T-helper 1 cell treated with Interleukin-12 subunit alpha and Interleukin-12 subunit beta and Interleukin-4 antibody, amounts not matched to agents 30 μg/mL and 1 μg/mL, for 36 hours (primary cell): ENCODE measurements at regions not wholly inside any gene's neighbourhood (a gene's known extent, or its start where the extent isn't known, plus 50 kb on each side); places are given as distances from the start of the nearest gene placed in this dataset.
"Not testable (repeated sequence)": the region's sequence is repeated elsewhere in the genome, so short reads cannot be mapped to it uniquely, and the experiment has no call there.

ENCODE experiments used
- H3K27ac Mint-ChIP-seq: one replicate; pipeline ENCODE4 v1.8.0; 2021; ENCODE audit warnings: mild to moderate bottlenecking, mixed read lengths
- H3K27me3 Mint-ChIP-seq: one replicate; pipeline ENCODE4 v1.8.0; 2021; ENCODE audit warnings: low read depth, mixed read lengths
- H3K36me3 Mint-ChIP-seq: one replicate; pipeline ENCODE4 v1.8.0; 2021; ENCODE audit warnings: low read depth, mixed read lengths
- H3K4me1 Mint-ChIP-seq: one replicate; pipeline ENCODE4 v1.8.0; 2021; ENCODE audit warnings: low read depth, mixed read lengths
- H3K4me3 Mint-ChIP-seq: one replicate; pipeline ENCODE4 v1.8.0; 2021; ENCODE audit warnings: mild to moderate bottlenecking, moderate library complexity, mixed read lengths
- H3K9me3 Mint-ChIP-seq: one replicate; pipeline ENCODE4 v1.8.0; 2021; ENCODE audit warnings: mixed read lengths

- H3K4me3 Mint-ChIP-seq: no peak overlapping the region
- no peaks in the 10 kb centered on the region for H3K27me3 Mint-ChIP-seq
- no peaks in the 10 kb centered on the region for H3K36me3 Mint-ChIP-seq
- H3K9me3 Mint-ChIP-seq: peaks cover 12% of the 10 kb centered on the region
- H3K4me1 Mint-ChIP-seq: no peaks in the 10 kb centered on the region
- no peak overlapping the region for H3K27ac Mint-ChIP-seq
Observed at GRCh38 chr12:56872366-56872765, 61.8 kb downstream of the SDR9C7 start.

GRCh38 chr12:56867216-56867615 is 67.0 kb downstream of the SDR9C7 start:
- Mint-ChIP-seq H3K36me3 (peaks cover 6% of the 10 kb centered on the region), H3K27ac (no peak overlapping the region), H3K4me1 (no peaks in the 10 kb centered on the region), H3K4me3 (no peak overlapping the region), H3K27me3 (no peaks in the 10 kb centered on the region), H3K9me3 (peaks cover 51% of the 10 kb centered on the region)

- H3K36me3 Mint-ChIP-seq: peaks cover 6% of the 10 kb centered on the region
- H3K4me3 Mint-ChIP-seq: no peak overlapping the region
- no peaks in the 10 kb centered on the region for H3K27me3 Mint-ChIP-seq
- H3K9me3 Mint-ChIP-seq: peaks cover 56% of the 10 kb centered on the region
- H3K4me1 Mint-ChIP-seq: no peaks in the 10 kb centered on the region
- H3K27ac Mint-ChIP-seq: no peak overlapping the region
Observed at GRCh38 chr12:56866493-56866892, 67.7 kb downstream of the SDR9C7 start.

GRCh38 chr12:56864318-56864717 is 69.9 kb downstream of the SDR9C7 start:
- no peaks in the 10 kb centered on the region for H3K27me3 Mint-ChIP-seq
- H3K4me1 Mint-ChIP-seq: no peaks in the 10 kb centered on the region
- H3K36me3 Mint-ChIP-seq: peaks cover 6% of the 10 kb centered on the region
- no peak overlapping the region for H3K4me3 Mint-ChIP-seq
- peaks cover 59% of the 10 kb centered on the region for H3K9me3 Mint-ChIP-seq
- H3K27ac Mint-ChIP-seq: no peak overlapping the region

GRCh38 chr12:56863789-56864188 is 70.4 kb downstream of the SDR9C7 start:
- Mint-ChIP-seq H3K9me3 (peaks cover 56% of the 10 kb centered on the region), H3K4me1 (no peaks in the 10 kb centered on the region), H3K27ac (no peak overlapping the region), H3K4me3 (no peak overlapping the region), H3K27me3 (no peaks in the 10 kb centered on the region), H3K36me3 (peaks cover 6% of the 10 kb centered on the region)

- Mint-ChIP-seq H3K9me3 (peaks cover 50% of the 10 kb centered on the region), H3K27ac (no peak overlapping the region), H3K4me3 (no peak overlapping the region), H3K4me1 (no peaks in the 10 kb centered on the region), H3K36me3 (peaks cover 6% of the 10 kb centered on the region), H3K27me3 (no peaks in the 10 kb centered on the region)
Observed at GRCh38 chr12:56862264-56862663, 71.9 kb downstream of the SDR9C7 start.

GRCh38 chr12:56853392-56853978 is 80.7 kb downstream of the SDR9C7 start:
- H3K27ac Mint-ChIP-seq: not testable (repeated sequence)

GRCh38 chr12:56851462-56851861 is 82.7 kb downstream of the SDR9C7 start:
- Mint-ChIP-seq H3K27me3 (peaks cover 19% of the 10 kb centered on the region), H3K27ac (no peak overlapping the region), H3K4me3 (no peak overlapping the region), H3K9me3 (peaks cover 20% of the 10 kb centered on the region), H3K36me3 (no peaks in the 10 kb centered on the region), H3K4me1 (no peaks in the 10 kb centered on the region)

More at GRCh38 chr12:56853392-56853978, 80.7 kb downstream of the SDR9C7 start:
- not testable (repeated sequence) for H3K4me1 Mint-ChIP-seq, H3K36me3 Mint-ChIP-seq, H3K4me3 Mint-ChIP-seq
- peaks cover 20% of the 10 kb centered on the region for H3K9me3 Mint-ChIP-seq
- H3K27me3 Mint-ChIP-seq: peaks cover 19% of the 10 kb centered on the region

GRCh38 chr12:56840922-56841321 is 77.8 kb downstream of the HSD17B6 start:
- peaks cover 12% of the 10 kb centered on the region for H3K27me3 Mint-ChIP-seq
- H3K36me3 Mint-ChIP-seq: no peaks in the 10 kb centered on the region
- no peak overlapping the region for H3K4me3 Mint-ChIP-seq
- no peak overlapping the region for H3K27ac Mint-ChIP-seq
- peaks cover 15% of the 10 kb centered on the region for H3K4me1 Mint-ChIP-seq
- H3K9me3 Mint-ChIP-seq: no peaks in the 10 kb centered on the region

GRCh38 chr12:56839915-56840325 is 76.8 kb downstream of the HSD17B6 start:
- H3K27ac Mint-ChIP-seq: no peak overlapping the region
- H3K4me3 Mint-ChIP-seq: no peak overlapping the region
- peaks cover 12% of the 10 kb centered on the region for H3K27me3 Mint-ChIP-seq
- no peaks in the 10 kb centered on the region for H3K9me3 Mint-ChIP-seq
- peaks cover 15% of the 10 kb centered on the region for H3K4me1 Mint-ChIP-seq
- H3K36me3 Mint-ChIP-seq: no peaks in the 10 kb centered on the region

- Mint-ChIP-seq H3K36me3 (no peaks in the 10 kb centered on the region), H3K9me3 (no peaks in the 10 kb centered on the region), H3K27ac (no peak overlapping the region), H3K4me3 (no peak overlapping the region), H3K4me1 (peaks cover 15% of the 10 kb centered on the region), H3K27me3 (peaks cover 13% of the 10 kb centered on the region)
Observed at GRCh38 chr12:56839489-56839848, 76.3 kb downstream of the HSD17B6 start.

- H3K4me1 Mint-ChIP-seq: peaks cover 15% of the 10 kb centered on the region
- no peaks in the 10 kb centered on the region for H3K36me3 Mint-ChIP-seq
- no peaks in the 10 kb centered on the region for H3K9me3 Mint-ChIP-seq
- H3K27me3 Mint-ChIP-seq: peaks cover 16% of the 10 kb centered on the region
- no peak overlapping the region for H3K27ac Mint-ChIP-seq
- H3K4me3 Mint-ChIP-seq: no peak overlapping the region
Observed at GRCh38 chr12:56838621-56839488, 75.7 kb downstream of the HSD17B6 start.
